ENCODE measurements at regions not wholly inside any gene's neighbourhood (a gene's known extent, or its start where the extent isn't known, plus 50 kb on each side); places are given as distances from the start of the nearest gene placed in this dataset.

GRCh38 chr6:92026878-92027277, 1392.5 kb downstream of the EPHA7 start:
- TF ChIP-seq MAFK (IDR thresholded peaks at IDR 0.05; ENCODE audit: low read depth, low read length) (peak; percentile 49), CTCF (IDR thresholded peaks at IDR 0.05; ENCODE audit: control extremely low read depth in 1 of 3, insufficient read depth in 1 of 3, low read depth in 1 of 3, low read length in 3 of 3) (no peak)
- H3K18ac ChIP-seq (ENCODE audit: extremely low read depth, low read length): no peak overlapping the region
- no peaks in the 10 kb centered on the region for H4K20me1 ChIP-seq (replicated peaks in 1 of 2; ENCODE audit: control insufficient read depth in 1 of 2, insufficient read depth in 2 of 2, low read length in 2 of 2)
- no peak overlapping the region for H3K23ac ChIP-seq (ENCODE audit: insufficient read length)
- no peak for DNase-seq (ENCODE audit: low read depth in 1 of 2, low spot score in 2 of 2)
- no peaks in the 10 kb centered on the region for H3K4me1 ChIP-seq (replicated peaks in 1 of 4; ENCODE audit: control insufficient read depth in 3 of 4, insufficient read depth in 4 of 4, low read length in 3 of 4)
- H3K4ac ChIP-seq (replicated peaks; ENCODE audit: insufficient read length, low read depth, low read length): no peak overlapping the region
- CTCF ChIA-PET (ENCODE audit: partially characterized antibody): no interaction called here
- H3K9me3 ChIP-seq (ENCODE audit: insufficient read depth in 2 of 2, low read depth in 1 of 2, low read length in 1 of 2): no peaks in the 10 kb centered on the region
- H3K36me3 ChIP-seq (ENCODE audit: control insufficient read depth in 2 of 4, insufficient read depth in 4 of 4, low read length in 3 of 4): no peaks in the 10 kb centered on the region
- H3K9ac ChIP-seq (replicated peaks in 1 of 4; ENCODE audit: extremely low read depth in 1 of 4, low read depth in 3 of 4, low read length in 3 of 4): no peak overlapping the region
- no peak overlapping the region for H4K5ac ChIP-seq (ENCODE audit: insufficient read length, low read depth, low read length)
- no peaks in the 10 kb centered on the region for H3K23me2 ChIP-seq (ENCODE audit: low read depth, low read length)
- 88% methylated on average over 1 of the region's 1 CpG; no CpG with 5 or more reads in 1 of the 2 experiments for WGBS, 2 experiments (ENCODE audit: extremely low coverage in 1 of 2, insufficient coverage in 1 of 2, insufficient read length in 1 of 2, insufficient replicate concordance in 2 of 2, low coverage in 1 of 2, low lambda C conversion rate in 2 of 2, missing lambda C conversion rate in 1 of 2)
- H3K4me2 ChIP-seq (ENCODE audit: insufficient read depth in 1 of 2, low read depth in 2 of 2, low read length in 2 of 2): no peak overlapping the region
- POLR2A ChIA-PET (ENCODE audit: partially characterized antibody): no interaction called here
- FAIRE-seq: no peak
- no peak overlapping the region for H3K27ac ChIP-seq (ENCODE audit: low read depth, low read length)
- no peak overlapping the region for H2BK12ac ChIP-seq (ENCODE audit: low read depth, low read length)
- no peaks in the 10 kb centered on the region for H3K79me1 ChIP-seq (ENCODE audit: low read depth, low read length)
- no peak overlapping the region for H4K91ac ChIP-seq (replicated peaks; ENCODE audit: insufficient read length, low read length)
- H2BK15ac ChIP-seq (ENCODE audit: low read length): no peak overlapping the region
- no peaks in the 10 kb centered on the region for H3K27me3 ChIP-seq (replicated peaks in 1 of 4; ENCODE audit: control insufficient read depth in 3 of 4, extremely low read depth in 1 of 4, insufficient read depth in 3 of 4, low read length in 3 of 4)
- H2AFZ ChIP-seq (ENCODE audit: low read length): no peak overlapping the region
- H2AK5ac ChIP-seq (ENCODE audit: low read depth, low read length): no peak overlapping the region
- no peak overlapping the region for H3K4me3 ChIP-seq (ENCODE audit: extremely low read depth in 1 of 4, insufficient read depth in 2 of 4, low read depth in 3 of 4, low read length in 4 of 4)
- no peaks in the 10 kb centered on the region for H3K79me2 ChIP-seq (ENCODE audit: control insufficient read depth in 1 of 2, insufficient read depth in 2 of 2, low read length in 2 of 2)
- H2BK5ac ChIP-seq (ENCODE audit: low read depth, low read length): no peak overlapping the region
- no peak overlapping the region for H2BK120ac ChIP-seq (replicated peaks; ENCODE audit: low read depth, low read length)
- no peak overlapping the region for H3K14ac ChIP-seq (ENCODE audit: insufficient read length)
- no peak overlapping the region for H3K56ac ChIP-seq (replicated peaks; ENCODE audit: insufficient read length, low read depth, low read length)
- H2BK20ac ChIP-seq (ENCODE audit: low read length): no peak overlapping the region
- H4K8ac ChIP-seq (ENCODE audit: extremely low read depth, insufficient read depth, low read length): no peak overlapping the region

Measured in H1 (cell line).